GM20000 (cell line): ENCODE measurements at regions not wholly inside any gene's neighbourhood (a gene's known extent, or its start where the extent isn't known, plus 50 kb on each side); places are given as distances from the start of the nearest gene placed in this dataset.

Experiments
- DNase-seq: peaks from one replicate; pipeline ENCODE4 v3.0.0; 2012; ENCODE audit warnings: low spot score
- CTCF ChIP-seq: IDR thresholded peaks from 2 replicates; pipeline ENCODE4 v1.5.1; 2012; ENCODE audit warnings: mild to moderate bottlenecking, control low read depth; ENCODE audit errors: extremely low read depth, missing control alignments

- no peak for DNase-seq
- TF ChIP-seq CTCF = no peak
Measured at GRCh38 chr2:38158378-38159118, 82.6 kb upstream of the CYP1B1 start.

DNA sequence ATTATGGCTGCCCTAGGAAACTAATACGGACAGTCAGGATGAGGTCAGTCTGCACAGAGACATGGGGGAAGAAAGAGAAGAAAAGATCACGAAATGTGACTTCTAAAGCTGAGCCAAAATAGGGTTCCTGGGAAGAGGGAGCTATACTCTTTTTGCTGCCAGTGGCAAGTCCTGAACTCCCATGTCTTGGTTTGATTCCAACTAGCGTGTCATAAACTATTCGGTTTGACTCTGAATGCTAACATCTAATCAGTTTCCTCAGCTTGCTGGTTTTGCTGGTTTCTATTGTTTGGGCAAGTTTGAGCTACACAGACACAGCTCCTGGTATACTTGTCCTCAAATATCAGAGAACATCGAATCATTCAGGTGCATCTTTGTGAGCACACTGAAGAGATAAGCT, 80.5 kb upstream of the CYP1B1 start:
- DNase-seq = no peak
- TF ChIP-seq CTCF = no peak

DNA sequence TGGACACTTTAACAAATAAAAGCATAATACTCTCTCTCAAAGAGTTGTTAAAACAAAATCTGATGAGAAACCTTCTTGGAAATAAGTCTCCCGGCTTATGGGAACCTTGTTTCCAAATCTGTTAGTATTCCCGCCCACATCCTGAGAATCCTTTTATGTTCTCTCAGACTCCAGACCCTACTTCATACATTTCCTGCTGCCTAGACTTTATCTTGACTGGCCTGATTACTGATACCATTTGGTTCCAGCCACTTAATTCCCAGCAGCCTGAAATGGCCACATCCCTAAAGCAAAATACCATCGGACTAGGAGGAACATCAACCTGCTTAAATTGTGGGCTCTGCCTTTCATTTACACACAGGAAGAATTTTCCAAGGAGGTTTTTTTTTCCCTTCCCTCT, 79.1 kb upstream of the CYP1B1 start:
- no peak for TF ChIP-seq CTCF
- no peak for DNase-seq

- no peak for DNase-seq
- no peak for TF ChIP-seq CTCF
Measured at GRCh38 chr2:38154395-38154794, 78.4 kb upstream of the CYP1B1 start.

GRCh38 chr2:38153476-38154135, 77.7 kb upstream of the CYP1B1 start:
- TF ChIP-seq CTCF = no peak
- no peak for DNase-seq

- no peak for TF ChIP-seq CTCF
Measured at GRCh38 chr2:38152913-38153312, 77.0 kb upstream of the CYP1B1 start.

DNA sequence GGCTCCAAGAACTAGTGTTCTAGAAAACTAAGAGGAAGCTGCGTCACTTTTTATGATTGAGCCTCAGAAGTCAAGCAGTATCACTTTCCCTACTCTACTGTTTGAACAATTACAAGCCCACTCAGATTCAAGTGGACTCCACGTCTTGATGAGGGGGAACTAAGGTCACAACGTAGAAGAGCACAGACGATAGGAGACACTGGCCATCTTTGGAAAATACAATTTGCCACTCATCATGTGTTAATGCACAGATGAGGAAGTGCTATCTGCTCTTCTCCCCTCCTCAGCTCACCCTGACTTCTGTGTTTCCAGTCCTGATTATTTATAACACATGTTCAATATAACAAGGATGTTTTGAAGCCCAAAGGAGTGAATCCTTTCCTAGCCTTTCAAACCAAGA, 76.1 kb upstream of the CYP1B1 start:
- no peak for TF ChIP-seq CTCF
- no peak for DNase-seq

More at GRCh38 chr2:38152913-38153312, 77.0 kb upstream of the CYP1B1 start:
- no peak for DNase-seq
